ENCODE measurements at regions not wholly inside any gene's neighbourhood (a gene's known extent, or its start where the extent isn't known, plus 50 kb on each side); places are given as distances from the start of the nearest gene placed in this dataset.

GRCh38 chr2:212929116-212929515 is 222.3 kb downstream of the IKZF2 start:
- intact Hi-C loops (cut with micrococcal nuclease) = no loop called here
- WGBS (ENCODE audit: insufficient coverage, low coverage, missing lambda C conversion rate) = 0% methylated on average over 2 of the region's 2 CpGs
- no peaks in the 10 kb centered on the region for H3K9me1 ChIP-seq (ENCODE audit: control insufficient read depth, insufficient read depth, low read length)
- no peaks in the 10 kb centered on the region for H4K20me1 ChIP-seq (replicated peaks; ENCODE audit: control insufficient read depth, insufficient read depth, low read length)
- DNase-seq (ENCODE audit: extremely low read depth in 1 of 4, low spot score in 3 of 4) (no peak), FAIRE-seq (no peak), ATAC-seq (no peak)
- in situ Hi-C loops (cut with MboI) = no loop called here
- no peak overlapping the region for H3K9ac ChIP-seq (ENCODE audit: insufficient read depth in 1 of 2, low read depth in 2 of 2, low read length in 2 of 2)
- H3K4me3 ChIP-seq = no peak overlapping the region
- no peaks in the 10 kb centered on the region for H3K9me3 ChIP-seq (replicated peaks; ENCODE audit: control insufficient read depth, insufficient read depth, low read depth, low read length)
- no peaks in the 10 kb centered on the region for H3K27me3 ChIP-seq (ENCODE audit: control insufficient read depth in 2 of 2, insufficient read depth in 2 of 2, low read length in 2 of 2)
- ChIA-PET POLR2A (no interaction called here), CTCF (ENCODE audit: low intra/inter-chr PET ratio) (no interaction called here)
- BruUV-seq (replicated peaks) = no TSS peak
- H3K27ac ChIP-seq (ENCODE audit: extremely low read depth, low read depth, low read length) = no peak overlapping the region
- H3K36me3 ChIP-seq (ENCODE audit: control insufficient read depth, insufficient read depth, low read length) = no peaks in the 10 kb centered on the region
- no peaks in the 10 kb centered on the region for H3K4me1 ChIP-seq (replicated peaks in 1 of 2; ENCODE audit: control insufficient read depth in 2 of 2, insufficient read depth in 2 of 2, low read length in 2 of 2)
- no peaks in the 10 kb centered on the region for H3K79me2 ChIP-seq (ENCODE audit: control insufficient read depth, insufficient read depth, low read length)
- H3K4me2 ChIP-seq (ENCODE audit: insufficient read depth, low read length) = no peak overlapping the region
- H2AFZ ChIP-seq (ENCODE audit: low read depth, low read length) = no peak overlapping the region
- TF ChIP-seq PBX2 (CRISPR knock-in tag; IDR thresholded peaks at IDR 0.05; ENCODE audit: low read depth) (no peak), PBX2 (tag; conservative IDR thresholded peaks at IDR 0.05; ENCODE audit: low read depth) (no peak), GABPB2 (CRISPR knock-in tag; conservative IDR thresholded peaks at IDR 0.05) (no peak), TARDBP (IDR thresholded peaks at IDR 0.05) (no peak), HMGXB4 (CRISPR knock-in tag; IDR thresholded peaks at IDR 0.05) (no peak), HBP1 (CRISPR knock-in tag; IDR thresholded peaks at IDR 0.05) (no peak), ZNF124 (CRISPR knock-in tag; IDR thresholded peaks at IDR 0.05) (no peak), E2F8 (IDR thresholded peaks at IDR 0.05; ENCODE audit: low read depth, partially characterized antibody) (no peak), ADNP (tag; IDR thresholded peaks at IDR 0.05) (no peak), SPI1 (IDR thresholded peaks at IDR 0.05; ENCODE audit: borderline replicate concordance, low read depth, low read length) (no peak)

Measured in K562 (cell line).